ENCODE measurements at regions not wholly inside any gene's neighbourhood (a gene's known extent, or its start where the extent isn't known, plus 50 kb on each side); places are given as distances from the start of the nearest gene placed in this dataset.

GRCh38 chr14:80426683-80427082, 215.4 kb upstream of the DIO2 start:
- TF ChIP-seq, protein P1, sequence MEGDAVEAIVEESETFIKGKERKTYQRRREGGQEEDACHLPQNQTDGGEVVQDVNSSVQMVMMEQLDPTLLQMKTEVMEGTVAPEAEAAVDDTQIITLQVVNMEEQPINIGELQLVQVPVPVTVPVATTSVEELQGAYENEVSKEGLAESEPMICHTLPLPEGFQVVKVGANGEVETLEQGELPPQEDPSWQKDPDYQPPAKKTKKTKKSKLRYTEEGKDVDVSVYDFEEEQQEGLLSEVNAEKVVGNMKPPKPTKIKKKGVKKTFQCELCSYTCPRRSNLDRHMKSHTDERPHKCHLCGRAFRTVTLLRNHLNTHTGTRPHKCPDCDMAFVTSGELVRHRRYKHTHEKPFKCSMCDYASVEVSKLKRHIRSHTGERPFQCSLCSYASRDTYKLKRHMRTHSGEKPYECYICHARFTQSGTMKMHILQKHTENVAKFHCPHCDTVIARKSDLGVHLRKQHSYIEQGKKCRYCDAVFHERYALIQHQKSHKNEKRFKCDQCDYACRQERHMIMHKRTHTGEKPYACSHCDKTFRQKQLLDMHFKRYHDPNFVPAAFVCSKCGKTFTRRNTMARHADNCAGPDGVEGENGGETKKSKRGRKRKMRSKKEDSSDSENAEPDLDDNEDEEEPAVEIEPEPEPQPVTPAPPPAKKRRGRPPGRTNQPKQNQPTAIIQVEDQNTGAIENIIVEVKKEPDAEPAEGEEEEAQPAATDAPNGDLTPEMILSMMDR (IDR thresholded peaks at IDR 0.05 in 4 of 5, conservative IDR thresholded peaks at IDR 0.05 in 1 of 5) = no peak
- TF ChIP-seq POLR2A (IDR thresholded peaks at IDR 0.05) = no peak
